IMR-90 (cell line): ENCODE measurements at regions not wholly inside any gene's neighbourhood (a gene's known extent, or its start where the extent isn't known, plus 50 kb on each side); places are given as distances from the start of the nearest gene placed in this dataset.

ENCODE experiments used
- ATAC-seq: fragments of 200-7000 bp; cut with Tn5 transposase; 2 replicates; pipeline ENCODE4 v1.9.1; 2020; ENCODE audit warnings: low read depth, mild to moderate bottlenecking, moderate library complexity
- BruUV-seq: library from RNA; stranded (reverse); fragments of 400-500 nt; replicated peaks from 2 replicates; lab custom pipeline; 2021; lab: Mats Ljungman, UMichigan
- CTCF ChIA-PET: fragments of 300-600 bp; formaldehyde crosslinking; extraction: SDS; loops from one replicate; lab custom pipeline; 2021; ENCODE audit warnings: antibody characterized with exemption; lab: Yijun Ruan, JAX
- POLR2A ChIA-PET: fragments of 300-600 bp; sonication (Branson Sonifier 250); formaldehyde crosslinking; loops from one replicate; lab custom pipeline; 2022; ENCODE audit warnings: antibody characterized with exemption; ENCODE audit not compliant: unreplicated experiment; lab: Charles Lee
- DNase-seq: peaks from one replicate; pipeline ENCODE4 v3.0.0; 2013
- H2AFZ ChIP-seq: replicated peaks from 2 replicates; pipeline ENCODE3; 2013; ENCODE audit warnings: low read length, mild to moderate bottlenecking; ENCODE audit not compliant: poor library complexity
- H2AK5ac ChIP-seq: 2 replicates; pipeline ENCODE4 v1.6.1; 2013; ENCODE audit warnings: low read depth, low read length, inconsistent platforms
- H2AK9ac ChIP-seq: replicated peaks from 2 replicates; pipeline ENCODE3; 2013; ENCODE audit warnings: mild to moderate bottlenecking, low read depth, low read length, moderate library complexity; ENCODE audit not compliant: poor library complexity
- H2BK120ac ChIP-seq: 2 replicates; pipeline ENCODE4 v1.6.1; 2013; ENCODE audit warnings: low read depth, low read length, inconsistent platforms
- H2BK15ac ChIP-seq: 3 replicates; pipeline ENCODE4 v1.6.1; 2013; ENCODE audit warnings: low read depth, low read length, inconsistent platforms
- H2BK20ac ChIP-seq: 2 replicates; pipeline ENCODE4 v1.6.1; 2013; ENCODE audit warnings: low read depth, mild to moderate bottlenecking, inconsistent platforms, low read length, moderate library complexity
- H2BK5ac ChIP-seq: 2 replicates; pipeline ENCODE4 v1.6.1; 2013; ENCODE audit warnings: mild to moderate bottlenecking, low read depth, low read length, inconsistent platforms; ENCODE audit not compliant: poor library complexity, severe bottlenecking
- H3K14ac ChIP-seq: replicated peaks from 2 replicates; pipeline ENCODE4 v1.6.1; 2013; ENCODE audit warnings: low read depth, low read length, inconsistent platforms
- H3K18ac ChIP-seq: 2 replicates; pipeline ENCODE4 v1.6.1; 2013; ENCODE audit warnings: low read depth, low read length, control low read depth
- H3K23ac ChIP-seq: 2 replicates; pipeline ENCODE4 v1.6.1; 2013; ENCODE audit warnings: low read depth, low read length, inconsistent platforms
- H3K27ac ChIP-seq: 2 replicates; pipeline ENCODE4 v1.5.1; 2013; ENCODE audit warnings: mild to moderate bottlenecking, control low read depth, low read length; ENCODE audit not compliant: insufficient read depth
- H3K27me3 ChIP-seq: 2 replicates; pipeline ENCODE4 v1.6.1; 2013; ENCODE audit warnings: low read length; ENCODE audit not compliant: control insufficient read depth, insufficient read depth
- H3K36me3 ChIP-seq: 2 replicates; pipeline ENCODE4 v1.6.1; 2013; ENCODE audit warnings: low read length, mixed read lengths; ENCODE audit not compliant: control insufficient read depth, insufficient read depth
- H3K4ac ChIP-seq: 2 replicates; pipeline ENCODE4 v1.6.1; 2013; ENCODE audit warnings: low read depth, low read length, inconsistent platforms
- H3K4me1 ChIP-seq: 2 replicates; pipeline ENCODE4 v1.6.1; 2013; ENCODE audit warnings: low read length, mixed read lengths; ENCODE audit not compliant: control insufficient read depth, insufficient read depth
- H3K4me2 ChIP-seq: 2 replicates; pipeline ENCODE4 v1.6.1; 2013; ENCODE audit warnings: low read depth, mild to moderate bottlenecking, control low read depth, low read length, moderate library complexity
- H3K4me3 ChIP-seq: 2 replicates; pipeline ENCODE4 v1.5.1; 2013; ENCODE audit warnings: low read depth, mild to moderate bottlenecking, control low read depth, low read length, moderate library complexity; ENCODE audit not compliant: insufficient read depth
- H3K56ac ChIP-seq: 2 replicates; pipeline ENCODE4 v1.6.1; 2013; ENCODE audit warnings: low read length, inconsistent platforms; ENCODE audit not compliant: insufficient read depth; ENCODE audit errors: extremely low read depth
- H3K79me1 ChIP-seq, 2 experiments: 2 replicates each; pipeline ENCODE4 v1.6.1; 2013; ENCODE audit warnings: low read length in 2 of 2, inconsistent platforms in 1 of 2, low read depth in 1 of 2
- H3K9ac ChIP-seq: 2 replicates; pipeline ENCODE4 v1.6.1; 2013; ENCODE audit warnings: low read depth, low read length, control low read depth
- H3K9me1 ChIP-seq: 2 replicates; pipeline ENCODE4 v1.6.1; 2013; ENCODE audit warnings: low read length, inconsistent platforms; ENCODE audit not compliant: insufficient read depth
- H3K9me3 ChIP-seq: 2 replicates; pipeline ENCODE4 v1.6.1; 2013; ENCODE audit warnings: low read length; ENCODE audit not compliant: control insufficient read depth, insufficient read depth
- H4K20me1 ChIP-seq: 2 replicates; pipeline ENCODE4 v1.6.1; 2013; ENCODE audit warnings: low read length, inconsistent platforms; ENCODE audit not compliant: insufficient read depth
- H4K5ac ChIP-seq: 2 replicates; pipeline ENCODE4 v1.6.1; 2013; ENCODE audit warnings: mild to moderate bottlenecking, low read depth, low read length, control low read depth
- H4K8ac ChIP-seq, 2 experiments: 2 replicates each; pipeline ENCODE4 v1.6.1; 2013; ENCODE audit warnings: low read depth in 2 of 2, low read length in 2 of 2, control low read depth in 1 of 2, inconsistent platforms in 1 of 2
- H4K91ac ChIP-seq: 2 replicates; pipeline ENCODE4 v1.6.1; 2013; ENCODE audit warnings: low read depth, low read length, inconsistent platforms; ENCODE audit not compliant: insufficient read depth
- POLR2A ChIP-seq: IDR thresholded peaks from 2 replicates; pipeline ENCODE4 v1.6.1; 2012; ENCODE audit warnings: mild to moderate bottlenecking, low read depth, low read length
- RCOR1 ChIP-seq: IDR thresholded peaks from 2 replicates; pipeline ENCODE4 v1.6.1; 2012; ENCODE audit warnings: mild to moderate bottlenecking, low read length, improper control_type of control experiment; ENCODE audit not compliant: insufficient replicate concordance
- WGBS, 2 experiments: methylation state at CpG; one replicate each; pipeline versions ENCODE4 v1.1.5 to v1.1.7; 2013; ENCODE audit warnings: missing lambda C conversion rate in 2 of 2; ENCODE audit not compliant: insufficient read length in 1 of 2; ENCODE audit errors: extremely low coverage in 2 of 2; 5-methylcytosine and 5-hydroxymethylcytosine counted together
- dilution Hi-C: fragments of 300-500 bp; cut with HindIII; formaldehyde crosslinking; loops from one replicate; pipeline ENCODE4 v1.14.3; 2018; ENCODE audit warnings: low sequenced_read_pairs; ENCODE audit not compliant: unreplicated experiment
- in situ Hi-C: fragments of 300-500 bp; cut with MboI; formaldehyde crosslinking; loops from 3 replicates; pipeline ENCODE4 v1.14.3; 2019; ENCODE audit warnings: low sequenced_read_pairs, inconsistent platforms, mixed read lengths
- intact Hi-C: fragments of 100-400 bp; cut with micrococcal nuclease; formaldehyde crosslinking; loops from 2 replicates; pipeline ENCODE4 v1.10.0; 2022

DNA sequence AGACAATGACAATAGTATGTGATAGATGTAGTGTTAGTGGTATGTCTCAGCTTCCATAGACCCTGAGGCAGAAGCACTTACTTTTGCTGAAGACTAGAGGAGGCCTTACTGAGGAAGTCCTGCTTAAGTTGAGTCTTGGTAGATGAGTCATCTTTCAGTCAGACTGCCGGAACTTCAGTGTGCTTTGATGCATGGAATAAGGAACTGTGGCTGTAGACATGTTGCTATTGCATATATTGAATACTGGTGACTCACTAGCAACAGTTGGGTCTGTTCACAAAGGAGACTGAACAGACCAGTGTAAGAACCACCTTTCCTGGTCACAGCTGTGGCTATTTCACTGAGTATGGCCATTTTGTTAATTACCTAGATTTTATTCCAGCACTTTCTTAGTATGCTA is 1000.6 kb downstream of the OLFM4 start:
- dilution Hi-C loops (no loop called here), intact Hi-C loops (no loop called here), in situ Hi-C loops (no loop called here)
- no peak overlapping the region for H3K56ac ChIP-seq
- H2BK120ac ChIP-seq: no peak overlapping the region
- DNase-seq: no peak
- H3K9me1 ChIP-seq: no peaks in the 10 kb centered on the region
- H3K4me2 ChIP-seq: no peak overlapping the region
- no peak overlapping the region for H3K4me3 ChIP-seq
- no peaks in the 10 kb centered on the region for H3K79me1 ChIP-seq
- H2BK15ac ChIP-seq: no peak overlapping the region
- H3K27me3 ChIP-seq: no peaks in the 10 kb centered on the region
- BruUV-seq: no TSS peak
- WGBS, 2 experiments: no CpG with 5 or more reads among the region's 1 CpG
- H2AK9ac ChIP-seq: no peak overlapping the region
- H3K4ac ChIP-seq: no peak overlapping the region
- no peak overlapping the region for H2BK5ac ChIP-seq
- no peak overlapping the region for H4K5ac ChIP-seq
- no peak overlapping the region for H3K18ac ChIP-seq
- TF ChIP-seq RCOR1 (no peak), POLR2A (no peak)
- CTCF ChIA-PET: no interaction called here
- no peaks in the 10 kb centered on the region for H3K36me3 ChIP-seq
- H3K14ac ChIP-seq: no peak overlapping the region
- H3K9me3 ChIP-seq: peaks cover 7% of the 10 kb centered on the region
- H3K9ac ChIP-seq: no peak overlapping the region
- ATAC-seq: no peak
- POLR2A ChIA-PET: no interaction called here
- no peak overlapping the region for H2BK20ac ChIP-seq
- no peak overlapping the region for H4K8ac ChIP-seq
- no peak overlapping the region for H2AK5ac ChIP-seq
- H2AFZ ChIP-seq: no peak overlapping the region
- H4K20me1 ChIP-seq: no peaks in the 10 kb centered on the region
- no peak overlapping the region for H4K91ac ChIP-seq
- H3K23ac ChIP-seq: no peak overlapping the region
- no peak overlapping the region for H3K27ac ChIP-seq
- H3K4me1 ChIP-seq: no peaks in the 10 kb centered on the region
